Gastrocnemius medialis (tissue), 4 donors: ENCODE measurements at regions not wholly inside any gene's neighbourhood (a gene's known extent, or its start where the extent isn't known, plus 50 kb on each side); places are given as distances from the start of the nearest gene placed in this dataset.

Source experiments
- POLR2A ChIP-seq, 2 donors: fragments of 450-650 bp; IDR thresholded peaks; one replicate each; pipeline ENCODE4 v1.6.1; 2017; ENCODE audit warnings: antibody characterized with exemption in 2 of 2, mild to moderate bottlenecking in 2 of 2, moderate library complexity in 2 of 2
- TF ChIP-seq, protein P1 (sequence below), 5 experiments: fragments of 450-650 bp in 3 of 5; fragments of 200-600 bp in 2 of 5; sonication (generic) in 2 of 5; IDR thresholded peaks in 4 of 5; conservative IDR thresholded peaks in 1 of 5; 1 replicate in 4 of 5; 2 replicates in 1 of 5; pipeline ENCODE4 v1.5.1; 2016 to 2019; ENCODE audit warnings: antibody characterized with exemption in 5 of 5, mild to moderate bottlenecking in 3 of 5, moderate library complexity in 3 of 5

- TF ChIP-seq, protein P1, sequence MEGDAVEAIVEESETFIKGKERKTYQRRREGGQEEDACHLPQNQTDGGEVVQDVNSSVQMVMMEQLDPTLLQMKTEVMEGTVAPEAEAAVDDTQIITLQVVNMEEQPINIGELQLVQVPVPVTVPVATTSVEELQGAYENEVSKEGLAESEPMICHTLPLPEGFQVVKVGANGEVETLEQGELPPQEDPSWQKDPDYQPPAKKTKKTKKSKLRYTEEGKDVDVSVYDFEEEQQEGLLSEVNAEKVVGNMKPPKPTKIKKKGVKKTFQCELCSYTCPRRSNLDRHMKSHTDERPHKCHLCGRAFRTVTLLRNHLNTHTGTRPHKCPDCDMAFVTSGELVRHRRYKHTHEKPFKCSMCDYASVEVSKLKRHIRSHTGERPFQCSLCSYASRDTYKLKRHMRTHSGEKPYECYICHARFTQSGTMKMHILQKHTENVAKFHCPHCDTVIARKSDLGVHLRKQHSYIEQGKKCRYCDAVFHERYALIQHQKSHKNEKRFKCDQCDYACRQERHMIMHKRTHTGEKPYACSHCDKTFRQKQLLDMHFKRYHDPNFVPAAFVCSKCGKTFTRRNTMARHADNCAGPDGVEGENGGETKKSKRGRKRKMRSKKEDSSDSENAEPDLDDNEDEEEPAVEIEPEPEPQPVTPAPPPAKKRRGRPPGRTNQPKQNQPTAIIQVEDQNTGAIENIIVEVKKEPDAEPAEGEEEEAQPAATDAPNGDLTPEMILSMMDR (IDR thresholded peaks at IDR 0.05 in 4 of 5, conservative IDR thresholded peaks at IDR 0.05 in 1 of 5), result no peak
- TF ChIP-seq POLR2A (IDR thresholded peaks at IDR 0.05), result no peak
Observed at GRCh38 chr4:151855747-151856146, 94.9 kb upstream of the GATB start.
